Tibial nerve (tissue), 4 donors: ENCODE measurements at regions not wholly inside any gene's neighbourhood (a gene's known extent, or its start where the extent isn't known, plus 50 kb on each side); places are given as distances from the start of the nearest gene placed in this dataset.

Source experiments
- DNase-seq, 2 donors: peaks; one replicate each; pipeline ENCODE4 v3.0.0-alpha.2; 2019; ENCODE audit warnings: low spot score in 2 of 2
- H3K27ac ChIP-seq, 4 donors: fragments of 200-600 bp; sonication (generic) in 3 of 4; one replicate each; pipeline ENCODE4 v1.5.1; 2017 to 2019; ENCODE audit warnings: mild to moderate bottlenecking in 1 of 4
- H3K27me3 ChIP-seq, 2 donors: fragments of 200-600 bp; sonication (generic) in 1 of 2; one replicate each; pipeline versions ENCODE4 v1.5.1 to v1.6.0; 2017 to 2019
- H3K36me3 ChIP-seq, 3 donors: fragments of 200-600 bp; sonication (generic); one replicate each; pipeline ENCODE4 v1.5.1; 2018 to 2019
- H3K4me1 ChIP-seq, 4 donors: fragments of 200-600 bp; sonication (generic) in 3 of 4; one replicate each; pipeline ENCODE4 v1.5.1; 2017 to 2019
- H3K4me3 ChIP-seq, 4 donors: fragments of 200-600 bp; sonication (generic) in 3 of 4; one replicate each; pipeline ENCODE4 v1.5.1; 2017 to 2019; ENCODE audit warnings: mild to moderate bottlenecking in 1 of 4, moderate library complexity in 1 of 4
- H3K9me3 ChIP-seq, 4 donors: fragments of 200-600 bp; sonication (generic) in 3 of 4; one replicate each; pipeline ENCODE4 v1.5.1; 2017 to 2019
- EP300 ChIP-seq, 2 donors: sonication (generic); formaldehyde crosslinking; IDR thresholded peaks; one replicate each; pipeline ENCODE4 v1.6.1; 2017; ENCODE audit warnings: antibody characterized with exemption in 2 of 2, mild to moderate bottlenecking in 1 of 2
- POLR2A ChIP-seq, 2 donors: fragments of 450-650 bp; IDR thresholded peaks; one replicate each; pipeline ENCODE4 v1.6.1; 2017; ENCODE audit warnings: antibody characterized with exemption in 2 of 2, mild to moderate bottlenecking in 2 of 2, moderate library complexity in 2 of 2
- WGBS, 2 donors: methylation state at CpG; one replicate each; pipeline ENCODE4 v1.1.5; 2018; 5-methylcytosine and 5-hydroxymethylcytosine counted together
- TF ChIP-seq, protein P1 (sequence below), 5 experiments: fragments of 200-600 bp in 3 of 5; fragments of 450-650 bp in 2 of 5; sonication (generic) in 3 of 5; IDR thresholded peaks; one replicate each; pipeline ENCODE4 v1.5.1; 2016 to 2019; ENCODE audit warnings: antibody characterized with exemption in 5 of 5, mild to moderate bottlenecking in 3 of 5, moderate library complexity in 2 of 5

DNA sequence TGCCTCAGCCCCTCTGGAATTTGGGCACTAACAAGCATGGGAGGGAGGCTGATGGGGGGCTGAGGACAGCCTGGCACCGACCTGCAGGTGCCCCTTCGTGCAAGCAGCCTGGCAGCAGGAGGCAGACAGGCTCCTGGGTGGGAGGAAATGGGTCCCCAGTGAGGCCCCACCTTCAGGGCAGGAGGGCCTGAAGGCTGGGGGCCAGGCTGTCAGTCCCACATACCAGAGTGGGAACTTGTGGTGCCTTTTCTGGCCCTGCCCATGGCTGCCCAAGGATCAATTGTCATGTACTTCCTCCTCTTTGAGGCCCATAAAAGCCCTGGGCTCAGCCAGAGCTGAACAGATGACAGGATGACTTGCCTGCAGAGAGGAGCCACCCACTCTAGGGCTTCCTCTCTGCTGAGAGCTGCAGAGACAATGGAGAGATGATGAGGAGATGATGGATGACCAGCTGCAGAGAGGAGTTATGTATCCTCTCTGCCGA is 141.0 kb downstream of the PDHA2 start:
- 83 to 97% methylated on average over 3 of the region's 3 CpGs for WGBS, 2 donors
- TF ChIP-seq, protein P1, sequence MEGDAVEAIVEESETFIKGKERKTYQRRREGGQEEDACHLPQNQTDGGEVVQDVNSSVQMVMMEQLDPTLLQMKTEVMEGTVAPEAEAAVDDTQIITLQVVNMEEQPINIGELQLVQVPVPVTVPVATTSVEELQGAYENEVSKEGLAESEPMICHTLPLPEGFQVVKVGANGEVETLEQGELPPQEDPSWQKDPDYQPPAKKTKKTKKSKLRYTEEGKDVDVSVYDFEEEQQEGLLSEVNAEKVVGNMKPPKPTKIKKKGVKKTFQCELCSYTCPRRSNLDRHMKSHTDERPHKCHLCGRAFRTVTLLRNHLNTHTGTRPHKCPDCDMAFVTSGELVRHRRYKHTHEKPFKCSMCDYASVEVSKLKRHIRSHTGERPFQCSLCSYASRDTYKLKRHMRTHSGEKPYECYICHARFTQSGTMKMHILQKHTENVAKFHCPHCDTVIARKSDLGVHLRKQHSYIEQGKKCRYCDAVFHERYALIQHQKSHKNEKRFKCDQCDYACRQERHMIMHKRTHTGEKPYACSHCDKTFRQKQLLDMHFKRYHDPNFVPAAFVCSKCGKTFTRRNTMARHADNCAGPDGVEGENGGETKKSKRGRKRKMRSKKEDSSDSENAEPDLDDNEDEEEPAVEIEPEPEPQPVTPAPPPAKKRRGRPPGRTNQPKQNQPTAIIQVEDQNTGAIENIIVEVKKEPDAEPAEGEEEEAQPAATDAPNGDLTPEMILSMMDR (IDR thresholded peaks at IDR 0.05) = no peak
- TF ChIP-seq POLR2A (IDR thresholded peaks at IDR 0.05) = no peak
- no peak for TF ChIP-seq EP300 (IDR thresholded peaks at IDR 0.05)
- Histone ChIP-seq H3K27me3 (no peaks in the 10 kb centered on the region), H3K9me3 (peaks cover 0 to 9% (median 0%) of the 10 kb centered on the region in 4 donors), H3K36me3 (no peaks in the 10 kb centered on the region), H3K4me1 (no peaks in the 10 kb centered on the region), H3K4me3 (no peak overlapping the region), H3K27ac (no peak overlapping the region)
- no peak for DNase-seq

DNA sequence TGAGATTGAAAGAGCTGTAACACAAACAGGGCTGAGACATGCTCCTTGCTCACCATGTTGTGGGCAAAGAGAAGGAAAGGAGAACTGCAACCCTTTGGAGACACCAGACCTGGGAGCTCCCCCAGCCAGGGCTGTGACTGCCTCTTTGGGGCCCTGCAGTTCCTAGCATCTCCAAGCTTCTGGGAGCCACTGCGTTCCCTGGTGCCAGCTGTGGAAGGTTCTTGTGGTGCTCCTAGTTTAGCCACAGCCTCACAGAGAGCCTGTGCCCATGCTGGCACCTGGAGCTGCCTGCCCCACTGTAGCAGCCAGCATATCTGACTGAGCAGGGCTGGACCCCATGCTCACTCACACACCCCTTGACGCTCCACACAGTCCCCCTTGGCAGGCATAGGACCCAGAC is 141.7 kb downstream of the PDHA2 start:
- Histone ChIP-seq H3K36me3 (no peaks in the 10 kb centered on the region), H3K27me3 (no peaks in the 10 kb centered on the region), H3K4me1 (no peaks in the 10 kb centered on the region), H3K9me3 (peaks cover 0 to 9% (median 0%) of the 10 kb centered on the region in 4 donors), H3K27ac (no peak overlapping the region), H3K4me3 (no peak overlapping the region)
- no peak for DNase-seq
- TF ChIP-seq EP300 (IDR thresholded peaks at IDR 0.05) (no peak), POLR2A (IDR thresholded peaks at IDR 0.05) (no peak)
- TF ChIP-seq, protein P1 (IDR thresholded peaks at IDR 0.05) = no peak
- 80 to 100% methylated on average over 2 of the region's 2 CpGs for WGBS, 2 donors

- no peak for DNase-seq
- WGBS, 2 donors = 55 to 63% methylated on average over 1 of the region's 1 CpG
These were observed 142.6 kb downstream of the PDHA2 start for GRCh38 chr4:95982516-95982915.

DNA sequence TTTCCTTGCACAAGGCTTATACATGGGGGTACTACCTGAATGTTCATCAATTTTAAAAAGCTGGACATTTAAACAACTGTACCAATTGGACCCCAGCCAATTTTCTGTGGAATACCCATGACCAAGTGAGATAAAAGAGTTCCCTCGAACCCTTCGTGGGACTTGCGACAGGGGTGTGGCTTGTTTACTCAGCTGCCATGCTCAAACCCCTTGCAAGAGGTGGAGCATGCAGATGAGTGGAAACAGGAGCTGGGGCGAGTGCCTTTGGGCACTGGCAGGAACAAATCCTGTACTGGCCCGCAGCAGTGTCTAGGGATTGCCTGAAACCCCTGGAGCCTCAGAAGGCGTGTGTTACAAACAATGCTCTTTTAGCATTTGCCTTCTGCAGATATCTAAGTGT is 144.2 kb downstream of the PDHA2 start:
- Histone ChIP-seq H3K36me3 (no peaks in the 10 kb centered on the region), H3K4me1 (no peaks in the 10 kb centered on the region), H3K9me3 (peaks cover 0 to 9% (median 0%) of the 10 kb centered on the region in 4 donors), H3K4me3 (no peak overlapping the region), H3K27ac (no peak overlapping the region), H3K27me3 (no peaks in the 10 kb centered on the region)
- 69 to 91% methylated on average over 6 of the region's 6 CpGs for WGBS, 2 donors
- no peak for DNase-seq
- TF ChIP-seq POLR2A (IDR thresholded peaks at IDR 0.05) = no peak
- TF ChIP-seq EP300 (IDR thresholded peaks at IDR 0.05) = no peak
- TF ChIP-seq, protein P1 (IDR thresholded peaks at IDR 0.05) = no peak

More at GRCh38 chr4:95982516-95982915, 142.6 kb downstream of the PDHA2 start:
- TF ChIP-seq EP300 (IDR thresholded peaks at IDR 0.05) (no peak), POLR2A (IDR thresholded peaks at IDR 0.05) (no peak)
- TF ChIP-seq, protein P1 (IDR thresholded peaks at IDR 0.05) = no peak
- no peak overlapping the region for H3K27ac ChIP-seq
- no peaks in the 10 kb centered on the region for H3K4me1 ChIP-seq
- peaks cover 0 to 9% (median 0%) of the 10 kb centered on the region in 4 donors for H3K9me3 ChIP-seq
- H3K4me3 ChIP-seq = no peak overlapping the region
- H3K36me3 ChIP-seq = no peaks in the 10 kb centered on the region
- H3K27me3 ChIP-seq = no peaks in the 10 kb centered on the region

DNA sequence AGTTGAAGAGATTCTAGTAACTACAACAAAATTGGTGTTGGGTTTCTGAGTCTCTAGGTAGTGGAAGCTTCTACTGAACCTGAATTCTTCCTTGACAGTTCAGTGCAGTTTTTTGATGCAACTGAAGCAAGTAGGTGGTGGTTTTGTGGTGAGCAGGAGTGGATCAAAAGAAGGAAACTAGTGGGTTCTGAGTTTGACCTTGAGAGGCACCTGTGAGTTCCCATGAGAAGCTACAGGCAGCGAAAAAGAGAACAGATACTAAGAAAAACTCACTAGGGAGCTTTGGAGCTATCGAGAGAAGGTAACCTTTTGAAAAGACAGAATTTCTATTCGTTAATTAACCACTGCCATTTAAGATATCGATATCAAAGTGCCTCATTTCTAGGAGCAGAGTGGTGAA is 145.2 kb downstream of the PDHA2 start:
- H3K9me3 ChIP-seq = peaks cover 0 to 9% (median 0%) of the 10 kb centered on the region in 4 donors
- DNase-seq = no peak
- no peaks in the 10 kb centered on the region for H3K4me1 ChIP-seq
- H3K4me3 ChIP-seq = no peak overlapping the region
- no peaks in the 10 kb centered on the region for H3K36me3 ChIP-seq
- H3K27ac ChIP-seq = no peak overlapping the region
- no peaks in the 10 kb centered on the region for H3K27me3 ChIP-seq
- WGBS, 2 donors = 87 to 91% methylated on average over 4 of the region's 4 CpGs
- no peak for TF ChIP-seq EP300 (IDR thresholded peaks at IDR 0.05)
- no peak for TF ChIP-seq POLR2A (IDR thresholded peaks at IDR 0.05)
- TF ChIP-seq, protein P1 (IDR thresholded peaks at IDR 0.05) = no peak
